Hematopoietic multipotent progenitor cell treated with erythropoietin and hydrocortisone succinate and interleukin-3 and kit ligand, for 4 days (in vitro differentiated cells): ENCODE measurements at regions not wholly inside any gene's neighbourhood (a gene's known extent, or its start where the extent isn't known, plus 50 kb on each side); places are given as distances from the start of the nearest gene placed in this dataset.
"Not testable (repeated sequence)": the region's sequence is repeated elsewhere in the genome, so short reads cannot be mapped to it uniquely, and the experiment has no call there.

Source experiments
- DNase-seq: peaks from one replicate; pipeline ENCODE4 v3.0.0-alpha.2; 2015

- DNase-seq: not testable (repeated sequence)
These were observed 1205.3 kb downstream of the SLC16A7 start for GRCh38 chr12:60801166-60801565.

GRCh38 chr12:60803147-60803546 lies 1207.3 kb downstream of the SLC16A7 start:
- no peak for DNase-seq

GRCh38 chr12:60805364-60805763 lies 1209.5 kb downstream of the SLC16A7 start:
- no peak for DNase-seq

DNA sequence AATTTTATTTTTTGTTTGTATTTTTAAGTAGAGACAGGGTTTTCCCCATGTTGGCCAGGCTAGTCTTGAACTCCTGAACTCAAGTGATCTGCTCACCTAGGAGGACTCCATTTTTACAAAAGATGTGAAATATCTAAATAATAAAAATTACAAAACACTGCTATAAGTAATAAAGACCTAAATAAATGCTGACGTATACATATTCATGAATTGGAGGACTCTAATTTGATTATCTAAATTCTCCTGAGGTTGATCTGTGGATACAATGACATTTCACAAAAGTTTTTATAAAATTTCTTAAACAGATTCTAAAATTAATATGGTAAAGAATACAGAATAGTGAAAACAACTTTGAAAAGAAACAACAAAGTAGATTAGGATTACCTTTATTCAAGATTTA lies 1224.0 kb downstream of the SLC16A7 start:
- DNase-seq: no peak

DNA sequence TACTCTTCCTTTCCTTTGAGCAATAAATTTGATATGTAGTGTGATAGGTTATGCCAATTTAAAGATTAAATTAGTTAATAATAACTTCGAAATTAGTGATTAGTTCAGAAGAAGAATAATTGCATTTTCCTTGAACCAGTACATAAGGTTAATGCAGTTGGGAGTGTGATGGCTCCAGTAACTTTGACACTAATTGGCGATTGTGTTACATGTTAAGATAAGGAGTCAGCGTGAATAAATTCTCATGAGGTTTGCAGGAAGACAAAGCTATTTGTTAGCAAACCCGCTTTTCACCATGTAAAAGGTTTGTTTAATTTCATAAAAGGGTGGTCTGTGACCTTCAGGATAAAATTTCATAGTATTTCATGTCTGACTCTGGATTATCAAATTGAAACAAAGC lies 1226.8 kb downstream of the SLC16A7 start:
- DNase-seq: no peak

DNA sequence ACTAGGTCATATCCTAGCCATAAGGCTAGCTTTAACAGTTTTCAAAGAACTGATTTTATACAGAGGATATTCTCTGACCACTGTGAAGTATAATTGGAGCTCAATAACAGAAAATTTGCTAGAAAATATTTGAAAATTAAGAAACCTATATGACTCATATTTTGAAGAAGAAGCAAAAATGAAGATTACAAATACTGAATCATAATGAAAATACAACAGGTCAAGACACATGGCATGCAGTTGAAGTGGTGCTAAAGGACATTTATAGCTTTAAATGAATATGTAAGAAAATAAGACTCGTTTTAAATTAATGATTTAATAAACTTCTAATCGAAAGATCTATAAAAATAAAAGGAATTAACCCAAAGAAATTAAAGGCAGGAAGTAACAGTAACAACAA lies 1234.6 kb downstream of the SLC16A7 start:
- no peak for DNase-seq

- DNase-seq: no peak
These were observed 1236.5 kb downstream of the SLC16A7 start for GRCh38 chr12:60832290-60832689.

DNA sequence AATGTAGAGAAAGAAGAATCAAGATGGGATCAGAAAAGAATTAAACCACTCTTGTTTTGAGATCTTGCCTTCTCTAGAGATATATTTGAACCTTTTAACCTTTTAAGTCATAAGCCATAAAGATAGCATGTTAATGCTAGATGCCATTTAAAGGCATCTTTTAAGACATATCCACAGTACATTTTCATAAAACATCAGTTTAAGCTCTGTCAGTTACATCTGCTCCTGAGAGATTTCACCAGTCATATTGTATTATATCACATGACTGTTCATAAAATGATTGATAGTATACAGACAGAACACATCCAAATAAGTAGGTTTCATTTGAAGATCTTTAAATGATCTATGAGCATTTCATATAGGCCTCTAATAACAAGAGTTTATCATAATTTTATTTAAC lies 1238.5 kb downstream of the SLC16A7 start:
- no peak for DNase-seq

DNA sequence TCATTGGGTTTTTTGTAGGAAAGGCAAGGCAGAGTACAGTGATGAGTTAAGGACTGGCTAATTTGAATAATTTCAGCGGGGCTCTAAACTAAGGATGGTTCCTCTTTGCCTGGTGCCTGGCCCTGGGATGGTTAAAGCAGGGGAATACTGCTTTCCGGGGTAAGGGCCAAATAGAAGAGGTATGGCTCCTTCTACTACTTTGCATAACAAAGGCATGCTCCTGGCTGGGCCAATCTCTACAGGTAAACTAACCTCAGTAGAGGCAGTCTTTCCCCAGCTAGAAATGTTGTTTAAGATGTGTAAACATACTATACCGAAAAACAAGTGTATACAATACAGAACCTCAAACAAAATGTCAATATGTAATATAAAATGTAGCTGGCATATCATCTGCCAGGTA lies 1239.0 kb downstream of the SLC16A7 start:
- no peak for DNase-seq

DNA sequence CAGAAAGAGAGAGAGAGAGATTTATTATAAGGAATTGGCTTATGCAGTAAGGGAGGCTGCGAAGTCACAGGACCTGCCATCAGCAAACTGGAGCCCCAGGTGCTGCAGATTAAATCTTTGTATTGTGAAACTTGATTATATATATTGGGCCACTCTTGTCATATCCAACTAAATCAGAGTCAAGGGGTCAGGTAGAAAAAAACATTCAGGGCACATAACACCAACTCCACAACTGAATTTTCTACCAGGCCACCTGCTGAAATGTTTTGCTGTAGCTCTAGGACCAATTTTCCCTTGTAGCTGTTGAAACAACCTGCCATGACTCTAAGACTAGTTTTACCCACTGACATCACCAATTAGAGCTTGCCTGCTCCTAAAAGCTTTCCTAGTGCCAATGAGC lies 1240.8 kb downstream of the SLC16A7 start:
- no peak for DNase-seq

GRCh38 chr12:60842181-60842580 lies 1246.4 kb downstream of the SLC16A7 start:
- no peak for DNase-seq

DNA sequence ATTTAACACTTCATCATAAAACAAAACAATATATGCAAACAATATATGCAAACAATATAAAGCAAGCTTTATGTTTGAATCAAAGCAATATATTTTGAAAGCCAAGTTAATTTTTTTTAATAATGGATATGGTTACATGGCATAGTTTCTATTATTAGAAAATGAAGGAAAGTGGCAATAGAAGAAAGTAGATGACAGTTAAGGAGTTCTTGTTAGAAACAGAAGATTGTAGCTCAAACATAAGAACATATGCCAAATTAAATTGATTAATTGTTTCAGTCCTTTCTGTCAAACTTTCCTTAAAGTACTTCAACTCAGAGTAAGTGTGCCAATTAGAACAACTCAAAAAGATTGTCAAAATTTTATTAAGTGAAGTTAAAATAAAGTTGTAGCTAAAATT lies 1248.3 kb downstream of the SLC16A7 start:
- DNase-seq: no peak

GRCh38 chr12:60844875-60845274 lies 1249.0 kb downstream of the SLC16A7 start:
- no peak for DNase-seq

DNA sequence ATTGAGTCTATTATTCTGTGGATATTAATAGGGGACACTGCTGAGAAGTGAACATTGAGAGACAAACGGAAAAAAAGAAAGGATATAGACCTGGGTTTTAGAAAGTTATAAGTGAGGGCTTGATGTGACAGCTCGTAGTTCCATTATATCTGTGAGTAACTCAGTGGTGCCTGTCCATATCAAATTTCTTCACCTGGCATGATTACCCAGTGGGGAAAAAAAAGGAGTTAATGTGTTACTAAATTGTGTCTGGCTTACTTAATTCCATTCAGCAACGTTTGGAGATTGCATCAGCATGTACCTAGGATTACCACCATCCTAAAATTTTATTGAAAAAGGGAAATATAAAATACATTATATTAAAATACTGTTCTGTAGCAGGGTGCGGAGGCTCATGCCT lies 1249.9 kb downstream of the SLC16A7 start:
- DNase-seq: no peak

DNA sequence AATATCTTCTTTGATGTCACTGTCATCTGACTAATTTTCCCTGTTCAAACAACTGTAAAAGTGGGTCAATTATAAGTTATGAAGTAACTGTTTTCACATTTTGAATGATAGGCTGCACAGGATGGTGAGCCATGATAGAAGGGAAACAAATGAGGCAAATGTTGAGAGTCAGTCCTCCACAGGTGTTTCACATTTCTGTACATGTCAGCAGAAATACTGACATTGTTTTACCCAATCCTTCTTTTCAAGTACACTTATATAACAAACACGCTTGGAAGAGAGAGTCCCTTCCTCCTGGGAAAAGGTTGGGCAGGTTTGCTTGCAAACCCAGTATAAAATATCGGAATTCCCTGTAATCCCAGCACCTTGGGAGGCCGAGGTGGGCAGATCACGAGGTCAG lies 1251.5 kb downstream of the SLC16A7 start:
- DNase-seq: no peak

GRCh38 chr12:60849723-60850122 lies 1253.9 kb downstream of the SLC16A7 start:
- no peak for DNase-seq

DNA sequence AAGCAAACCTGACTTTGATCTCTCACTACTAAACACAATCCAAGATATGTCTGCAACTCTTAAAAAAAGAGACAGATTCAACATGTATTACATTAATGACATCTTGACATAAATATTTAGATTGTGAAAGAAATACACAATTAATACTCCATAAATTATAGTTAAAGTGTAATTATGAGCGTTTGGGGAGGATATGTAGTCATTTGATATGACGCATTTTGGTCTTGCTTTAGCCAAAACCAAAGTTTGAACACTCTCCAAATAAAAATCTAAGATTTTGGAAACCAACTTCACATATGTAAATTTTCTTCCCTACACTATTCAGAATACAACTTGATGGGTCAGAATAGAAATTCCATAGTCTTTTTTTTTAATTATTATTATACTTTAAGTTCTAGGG lies 1257.6 kb downstream of the SLC16A7 start:
- DNase-seq: no peak

DNA sequence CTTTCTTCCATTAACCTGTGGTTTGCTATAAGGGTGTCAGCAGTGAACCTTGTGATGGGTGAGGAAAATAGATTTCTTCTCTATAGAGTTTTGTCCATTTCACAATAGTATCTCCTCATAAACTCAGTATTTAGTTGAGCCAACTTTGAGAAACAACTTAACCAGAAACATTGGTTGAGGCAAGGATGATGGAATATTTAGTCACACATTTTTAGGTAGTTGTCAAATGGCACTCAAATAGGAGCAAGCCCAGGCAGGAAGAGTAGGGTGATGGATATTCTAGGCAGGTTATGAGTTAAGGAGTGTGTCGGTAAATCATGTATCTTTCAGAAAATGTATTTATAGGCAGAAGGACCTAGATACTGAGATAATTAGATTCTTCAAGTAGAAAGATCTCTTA lies 1267.6 kb downstream of the SLC16A7 start:
- no peak for DNase-seq

- DNase-seq: no peak
These were observed 1276.4 kb downstream of the SLC16A7 start for GRCh38 chr12:60872219-60872618.

GRCh38 chr12:60872850-60873713 lies 1277.3 kb downstream of the SLC16A7 start:
- DNase-seq: peak; percentile 1

DNA sequence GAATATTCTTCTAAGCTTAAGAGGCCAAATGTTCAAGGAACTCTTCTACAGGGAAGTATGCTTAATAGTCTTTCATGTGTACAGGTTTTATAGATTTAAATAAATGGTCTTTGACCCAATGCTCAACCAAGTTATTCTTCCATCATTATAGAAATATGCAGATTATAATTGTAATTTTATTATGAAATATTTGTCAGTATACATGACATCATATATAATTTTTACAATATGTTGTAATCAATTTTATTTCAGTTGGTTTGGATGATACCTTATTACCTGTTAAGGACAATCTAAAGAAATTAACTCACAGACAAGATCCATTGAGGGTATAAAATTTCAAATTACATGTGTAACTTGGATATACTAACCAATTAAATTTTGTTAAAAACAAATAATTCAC lies 1278.3 kb downstream of the SLC16A7 start:
- no peak for DNase-seq

DNA sequence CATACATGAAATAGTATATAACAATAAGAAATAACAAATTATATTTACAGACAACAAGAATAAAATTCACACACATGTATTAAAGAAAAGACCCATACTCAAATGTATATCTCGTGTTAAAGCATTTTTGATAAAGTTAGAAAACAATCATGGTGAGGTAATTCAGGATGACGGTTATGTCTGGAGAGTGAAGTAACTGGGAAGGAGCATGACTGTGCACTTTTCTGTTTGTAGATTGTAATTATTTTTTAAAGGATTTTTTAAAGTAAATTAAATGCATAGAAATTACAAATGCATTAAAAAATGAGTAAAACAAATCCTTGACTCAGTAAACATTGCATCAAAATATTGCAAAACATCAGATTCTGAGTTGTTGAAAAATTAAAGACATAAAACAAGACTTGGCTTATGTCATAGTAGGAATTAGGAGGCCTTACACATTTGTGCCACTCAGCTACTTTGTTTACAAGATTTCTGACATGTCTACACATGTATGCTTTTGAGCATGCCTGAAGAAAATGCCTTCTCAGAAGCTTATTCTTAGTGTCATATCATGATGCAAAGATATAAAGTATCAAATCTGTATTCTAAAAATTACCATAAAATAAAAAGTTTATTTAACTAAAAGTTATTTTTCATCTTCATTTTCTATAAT lies 1325.1 kb downstream of the SLC16A7 start:
- DNase-seq: no peak

- no peak for DNase-seq
These were observed 1325.7 kb downstream of the SLC16A7 start for GRCh38 chr12:60921541-60921940.

GRCh38 chr12:60926256-60926655 lies 1330.4 kb downstream of the SLC16A7 start:
- no peak for DNase-seq

DNA sequence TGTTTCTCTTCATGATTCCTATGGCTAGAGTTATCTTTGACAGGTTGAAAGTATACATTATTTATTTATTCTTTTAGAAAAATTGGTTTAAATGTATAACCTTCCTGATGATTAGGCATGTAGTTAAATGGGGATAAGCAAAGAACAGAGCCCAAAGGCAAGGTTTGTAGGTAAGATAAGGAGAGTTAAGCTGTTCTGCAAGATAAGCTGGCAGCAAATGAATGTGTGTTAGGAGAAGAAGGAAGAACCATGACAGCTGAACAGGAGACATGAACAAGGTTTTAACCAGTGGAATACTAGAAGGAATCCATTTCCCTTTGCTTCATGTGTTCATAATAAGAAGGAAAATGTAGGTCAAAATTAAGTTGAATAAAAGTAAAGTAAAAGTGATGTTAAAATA lies 1330.1 kb upstream of the USP15 start:
- peak; percentile 71 for DNase-seq
